ENCODE measurements at regions not wholly inside any gene's neighbourhood (a gene's known extent, or its start where the extent isn't known, plus 50 kb on each side); places are given as distances from the start of the nearest gene placed in this dataset.

GRCh38 chr4:14831416-14831815, 170.9 kb upstream of the CPEB2 start:
- DNase-seq, result no peak

- no peak for DNase-seq
These were observed 169.2 kb upstream of the CPEB2 start for GRCh38 chr4:14833053-14833452.

- no peak for DNase-seq
These were observed 167.9 kb upstream of the CPEB2 start for GRCh38 chr4:14834382-14834781.

- no peak for DNase-seq
These were observed 167.0 kb upstream of the CPEB2 start for GRCh38 chr4:14835288-14835687.

GRCh38 chr4:14835708-14836425, 166.4 kb upstream of the CPEB2 start:
- no peak for DNase-seq

GRCh38 chr4:14837860-14838259, 164.4 kb upstream of the CPEB2 start:
- no peak for DNase-seq

GRCh38 chr4:14841801-14842768, 160.2 kb upstream of the CPEB2 start:
- no peak for DNase-seq

GRCh38 chr4:14842964-14843630, 159.2 kb upstream of the CPEB2 start:
- DNase-seq, result no peak

GRCh38 chr4:14844061-14844460, 158.2 kb upstream of the CPEB2 start:
- no peak for DNase-seq

- DNase-seq, result no peak
These were observed 154.1 kb upstream of the CPEB2 start for GRCh38 chr4:14848229-14848628.

GRCh38 chr4:14850455-14851097, 151.7 kb upstream of the CPEB2 start:
- no peak for DNase-seq

GRCh38 chr4:14853176-14853943, 148.9 kb upstream of the CPEB2 start:
- DNase-seq, result no peak

GRCh38 chr4:14855719-14856061, 146.6 kb upstream of the CPEB2 start:
- no peak for DNase-seq

GRCh38 chr4:14856062-14856933, 146.0 kb upstream of the CPEB2 start:
- peak; percentile 16 for DNase-seq

GRCh38 chr4:14856934-14857235, 145.4 kb upstream of the CPEB2 start:
- no peak for DNase-seq

GRCh38 chr4:14857475-14857874, 144.8 kb upstream of the CPEB2 start:
- no peak for DNase-seq

- no peak for DNase-seq
These were observed 144.3 kb upstream of the CPEB2 start for GRCh38 chr4:14857981-14858380.

GRCh38 chr4:14862891-14863290, 139.4 kb upstream of the CPEB2 start:
- no peak for DNase-seq

- no peak for DNase-seq
These were observed 138.6 kb upstream of the CPEB2 start for GRCh38 chr4:14863418-14864364.

- DNase-seq, result no peak
These were observed 137.8 kb upstream of the CPEB2 start for GRCh38 chr4:14864365-14865030.
